B cell (primary cell): ENCODE measurements at regions not wholly inside any gene's neighbourhood (a gene's known extent, or its start where the extent isn't known, plus 50 kb on each side); places are given as distances from the start of the nearest gene placed in this dataset.

Source experiments
- ATAC-seq: fragments of 200-7000 bp; cut with Tn5 transposase; one replicate; pipeline ENCODE4 v1.10.0; 2021; ENCODE audit warnings: low read depth, mild to moderate bottlenecking, moderate number of reproducible peaks, moderate library complexity
- CTCF ChIA-PET: fragments of 350-600 bp; sonication (Branson Sonifier 250); formaldehyde crosslinking; loops from one replicate; lab custom pipeline; 2021; ENCODE audit warnings: antibody characterized with exemption, inconsistent platforms; lab: Charles Lee
- POLR2A ChIA-PET: fragments of 350-600 bp; sonication (Branson Sonifier 250); formaldehyde crosslinking; loops from one replicate; lab custom pipeline; 2021; ENCODE audit warnings: antibody characterized with exemption; lab: Charles Lee
- DNase-seq: peaks from one replicate; pipeline ENCODE4 v3.0.0; 2013
- H2AFZ ChIP-seq: 2 replicates; pipeline ENCODE4 v1.6.1; 2012; ENCODE audit warnings: mild to moderate bottlenecking, low read depth, low read length; ENCODE audit not compliant: insufficient read depth, poor library complexity, severe bottlenecking
- H3K27ac ChIP-seq, 2 donors: 1 replicate in 1 of 2; 2 replicates in 1 of 2; pipeline ENCODE4 v1.5.1; 2012 to 2013; ENCODE audit warnings: low read length in 2 of 2, mild to moderate bottlenecking in 2 of 2, moderate library complexity in 1 of 2
- H3K27me3 ChIP-seq, 4 experiments: fragments of 200-600 bp in 1 of 4; sonication (generic) in 1 of 4; replicated peaks in 1 of 4; 1 replicate in 2 of 4; 2 replicates in 2 of 4; pipeline versions ENCODE4 v1.6.1 to v1.7.0; 2013 to 2016; ENCODE audit warnings: low read length in 3 of 4, mild to moderate bottlenecking in 2 of 4, mixed read lengths in 1 of 4, moderate library complexity in 1 of 4; ENCODE audit not compliant: insufficient read depth in 4 of 4, control insufficient read depth in 3 of 4; ENCODE audit errors: control extremely low read depth in 1 of 4
- H3K36me3 ChIP-seq, 2 experiments: replicated peaks in 1 of 2; 1 replicate in 1 of 2; 2 replicates in 1 of 2; pipeline versions ENCODE4 v1.6.1 to v1.7.1; 2013; ENCODE audit warnings: low read length in 1 of 2; ENCODE audit not compliant: insufficient read depth in 2 of 2, control insufficient read depth in 1 of 2; ENCODE audit errors: control extremely low read depth in 1 of 2, extremely low read depth in 1 of 2
- H3K4me1 ChIP-seq, 2 donors: fragments of 200-600 bp in 1 of 2; sonication (generic) in 1 of 2; 1 replicate in 1 of 2; 2 replicates in 1 of 2; pipeline versions ENCODE4 v1.5.1 to v1.6.1; 2013 to 2017; ENCODE audit warnings: low read length in 2 of 2; ENCODE audit not compliant: control insufficient read depth in 2 of 2, insufficient read depth in 2 of 2
- H3K4me2 ChIP-seq: replicated peaks from 2 replicates; pipeline ENCODE3; 2012; ENCODE audit warnings: mild to moderate bottlenecking, low read depth, low read length; ENCODE audit not compliant: poor library complexity, severe bottlenecking
- H3K4me3 ChIP-seq, 5 experiments: fragments of 200-600 bp in 1 of 5; sonication (generic) in 1 of 5; 1 replicate in 3 of 5; 2 replicates in 2 of 5; pipeline versions ENCODE4 v1.5.1 to v1.7.0; 2011 to 2016; ENCODE audit warnings: low read length in 4 of 5, mild to moderate bottlenecking in 4 of 5, low read depth in 2 of 5, control low read depth in 1 of 5, moderate library complexity in 1 of 5; ENCODE audit not compliant: insufficient read depth in 1 of 5; ENCODE audit errors: control extremely low read depth in 1 of 5, extremely low read depth in 1 of 5
- H3K79me2 ChIP-seq: fragments of 200-600 bp; sonication (generic); one replicate; pipeline ENCODE4 v1.6.0; 2016; ENCODE audit warnings: low read length; ENCODE audit not compliant: control insufficient read depth, insufficient read depth
- H3K9ac ChIP-seq: fragments of 200-600 bp; sonication (generic); 2 replicates; pipeline ENCODE4 v1.6.1; 2017; ENCODE audit warnings: mild to moderate bottlenecking, low read length, moderate library complexity
- H3K9me3 ChIP-seq, 3 donors: one replicate each; pipeline versions ENCODE4 v1.6.1 to v1.7.1; 2013; ENCODE audit warnings: low read length in 2 of 3; ENCODE audit not compliant: control insufficient read depth in 2 of 3, insufficient read depth in 1 of 3; ENCODE audit errors: control extremely low read depth in 1 of 3
- H4K20me1 ChIP-seq: 2 replicates; pipeline ENCODE4 v1.6.0; 2012; ENCODE audit warnings: mild to moderate bottlenecking, low read length; ENCODE audit not compliant: insufficient read depth, control insufficient read depth, poor library complexity, severe bottlenecking
- H3K27ac Mint-ChIP-seq: one replicate; pipeline ENCODE4 v1.8.0; 2021; ENCODE audit warnings: mixed read lengths
- H3K27me3 Mint-ChIP-seq: one replicate; pipeline ENCODE4 v1.8.0; 2021; ENCODE audit warnings: mixed read lengths
- H3K4me1 Mint-ChIP-seq: one replicate; pipeline ENCODE4 v1.8.0; 2021; ENCODE audit warnings: mixed read lengths
- H3K4me3 Mint-ChIP-seq: one replicate; pipeline ENCODE4 v1.8.0; 2021; ENCODE audit warnings: mixed read lengths
- H3K9me3 Mint-ChIP-seq: one replicate; pipeline ENCODE4 v1.8.0; 2022; ENCODE audit warnings: mixed read lengths; ENCODE audit not compliant: insufficient read depth
- EZH2 ChIP-seq: IDR thresholded peaks from 2 replicates; pipeline ENCODE4 v1.6.1; 2012; ENCODE audit warnings: borderline replicate concordance, low read depth, mild to moderate bottlenecking, moderate library complexity, low read length; ENCODE audit not compliant: insufficient read depth, poor library complexity, severe bottlenecking
- WGBS: methylation state at CpG from one replicate; pipeline ENCODE4 v1.1.5; 2013; ENCODE audit warnings: missing lambda C conversion rate; ENCODE audit not compliant: insufficient coverage; 5-methylcytosine and 5-hydroxymethylcytosine counted together
- intact Hi-C: fragments of 100-400 bp; cut with micrococcal nuclease; formaldehyde crosslinking; loops from one replicate; pipeline ENCODE4 v1.10.0; 2022
- TF ChIP-seq, protein P1 (sequence below): fragments of 200-600 bp; IDR thresholded peaks from one replicate; pipeline ENCODE4 v1.8.0; 2022; ENCODE audit warnings: antibody characterized with exemption, mild to moderate bottlenecking

GRCh38 chr10:43706166-43706565 lies 57.5 kb upstream of the ZNF32 start:
- H3K9me3 Mint-ChIP-seq: no peaks in the 10 kb centered on the region
- H3K4me3 Mint-ChIP-seq: no peak overlapping the region
- no peak overlapping the region for H3K27ac Mint-ChIP-seq
- 90% methylated on average over 6 of the region's 6 CpGs for WGBS
- Histone ChIP-seq H3K79me2 (no peaks in the 10 kb centered on the region), H4K20me1 (no peaks in the 10 kb centered on the region), H3K4me3 (no peak overlapping the region), H3K27me3 (no peaks in the 10 kb centered on the region), H3K27ac (no peak overlapping the region), H3K4me1 (no peaks in the 10 kb centered on the region), H3K9ac (no peak overlapping the region), H3K36me3 (no peaks in the 10 kb centered on the region), H2AFZ (no peak overlapping the region), H3K9me3 (no peaks in the 10 kb centered on the region), H3K4me2 (no peak overlapping the region)
- POLR2A ChIA-PET: no interaction called here
- H3K27me3 Mint-ChIP-seq: peaks cover 3% of the 10 kb centered on the region
- no peak for TF ChIP-seq EZH2
- TF ChIP-seq, protein P1, sequence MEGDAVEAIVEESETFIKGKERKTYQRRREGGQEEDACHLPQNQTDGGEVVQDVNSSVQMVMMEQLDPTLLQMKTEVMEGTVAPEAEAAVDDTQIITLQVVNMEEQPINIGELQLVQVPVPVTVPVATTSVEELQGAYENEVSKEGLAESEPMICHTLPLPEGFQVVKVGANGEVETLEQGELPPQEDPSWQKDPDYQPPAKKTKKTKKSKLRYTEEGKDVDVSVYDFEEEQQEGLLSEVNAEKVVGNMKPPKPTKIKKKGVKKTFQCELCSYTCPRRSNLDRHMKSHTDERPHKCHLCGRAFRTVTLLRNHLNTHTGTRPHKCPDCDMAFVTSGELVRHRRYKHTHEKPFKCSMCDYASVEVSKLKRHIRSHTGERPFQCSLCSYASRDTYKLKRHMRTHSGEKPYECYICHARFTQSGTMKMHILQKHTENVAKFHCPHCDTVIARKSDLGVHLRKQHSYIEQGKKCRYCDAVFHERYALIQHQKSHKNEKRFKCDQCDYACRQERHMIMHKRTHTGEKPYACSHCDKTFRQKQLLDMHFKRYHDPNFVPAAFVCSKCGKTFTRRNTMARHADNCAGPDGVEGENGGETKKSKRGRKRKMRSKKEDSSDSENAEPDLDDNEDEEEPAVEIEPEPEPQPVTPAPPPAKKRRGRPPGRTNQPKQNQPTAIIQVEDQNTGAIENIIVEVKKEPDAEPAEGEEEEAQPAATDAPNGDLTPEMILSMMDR: no peak
- no peaks in the 10 kb centered on the region for H3K4me1 Mint-ChIP-seq
- ATAC-seq (no peak), DNase-seq (no peak)
- CTCF ChIA-PET: no interaction called here
- intact Hi-C loops: no loop called here

GRCh38 chr10:43703286-43703685 lies 54.6 kb upstream of the ZNF32 start:
- no peaks in the 10 kb centered on the region for H3K9me3 ChIP-seq
- TF ChIP-seq, protein P1: no peak
- no peak for TF ChIP-seq EZH2
- no peak overlapping the region for H3K27ac ChIP-seq
- 94% methylated on average over 13 of the region's 13 CpGs for WGBS
- intact Hi-C loops: no loop called here
- no peak overlapping the region for H3K4me3 Mint-ChIP-seq
- H3K4me1 ChIP-seq: no peaks in the 10 kb centered on the region
- ChIA-PET CTCF (no interaction called here), POLR2A (no interaction called here)
- H3K9ac ChIP-seq: no peak overlapping the region
- H3K79me2 ChIP-seq: no peaks in the 10 kb centered on the region
- H3K4me2 ChIP-seq: no peak overlapping the region
- no peaks in the 10 kb centered on the region for H3K27me3 ChIP-seq
- H4K20me1 ChIP-seq: no peaks in the 10 kb centered on the region
- H2AFZ ChIP-seq: no peak overlapping the region
- no peak overlapping the region for H3K4me3 ChIP-seq
- peaks cover 8% of the 10 kb centered on the region for H3K27me3 Mint-ChIP-seq
- no peaks in the 10 kb centered on the region for H3K36me3 ChIP-seq
- ATAC-seq (no peak), DNase-seq (no peak)
- H3K9me3 Mint-ChIP-seq: no peaks in the 10 kb centered on the region
- no peaks in the 10 kb centered on the region for H3K4me1 Mint-ChIP-seq
- H3K27ac Mint-ChIP-seq: no peak overlapping the region
